Ovary (tissue), 7 donors: ENCODE measurements at regions not wholly inside any gene's neighbourhood (a gene's known extent, or its start where the extent isn't known, plus 50 kb on each side); places are given as distances from the start of the nearest gene placed in this dataset.

ENCODE experiments used
- DNase-seq, 5 donors: peaks; one replicate each; pipeline ENCODE4 v3.0.0-alpha.2; 2019 to 2020
- H3K27ac ChIP-seq, 2 donors: fragments of 200-600 bp; one replicate each; pipeline versions ENCODE4 v1.5.1 to v1.8.0; 2019 to 2022
- H3K27me3 ChIP-seq: fragments of 200-600 bp; one replicate; pipeline ENCODE4 v1.8.0; 2022
- H3K36me3 ChIP-seq: fragments of 200-600 bp; sonication (generic); one replicate; pipeline ENCODE4 v1.5.1; 2019
- H3K4me1 ChIP-seq: one replicate; pipeline ENCODE4 v1.8.1; 2013; ENCODE audit warnings: mild to moderate bottlenecking, moderate library complexity; ENCODE audit not compliant: insufficient read depth
- H3K4me3 ChIP-seq: fragments of 200-600 bp; sonication (generic); one replicate; pipeline ENCODE4 v1.5.1; 2017
- H3K9me3 ChIP-seq, 2 donors: fragments of 200-600 bp in 1 of 2; sonication (generic) in 1 of 2; one replicate each; pipeline versions ENCODE4 v1.5.1 to v1.8.1; 2013 to 2019; ENCODE audit warnings: mild to moderate bottlenecking in 1 of 2, moderate library complexity in 1 of 2
- EP300 ChIP-seq: sonication (generic); formaldehyde crosslinking; IDR thresholded peaks from one replicate; pipeline ENCODE4 v1.6.1; 2017; ENCODE audit warnings: antibody characterized with exemption
- POLR2A ChIP-seq: fragments of 450-650 bp; IDR thresholded peaks from one replicate; pipeline ENCODE4 v1.6.1; 2017; ENCODE audit warnings: antibody characterized with exemption, mild to moderate bottlenecking, moderate library complexity
- WGBS, 3 donors: extraction: QIAGEN DNeasy Blood & Tissue Kit in 1 of 3; methylation state at CpG; one replicate each; pipeline versions ENCODE4 v1.1.5 to v1.1.7; 2013 to 2017; 5-methylcytosine and 5-hydroxymethylcytosine counted together
- intact Hi-C, 4 donors: fragments of 100-400 bp; cut with DNase I; formaldehyde crosslinking; loops; one replicate each; pipeline versions ENCODE4 v1.11.0 to v1.15.1; 2022 to 2023
- TF ChIP-seq, protein P1 (sequence below), 3 donors: fragments of 450-650 bp in 2 of 3; fragments of 200-600 bp in 1 of 3; IDR thresholded peaks; one replicate each; pipeline versions ENCODE4 v1.5.1 to v1.8.0; 2016 to 2022; ENCODE audit warnings: antibody characterized with exemption in 3 of 3, mild to moderate bottlenecking in 1 of 3
- donor health status: DM: no; HTN: no; CAD: no; lungs with moderate emphysema.
- donor health status: DM: no; HTN: no; CAD: no.
- donor health status: Bipolar disorder and iron deficiency.
- donor health status: DM: no; HTN: no; CAD: no.
- donor health status: DM: yes; HTN: yes; CAD: no.

DNA sequence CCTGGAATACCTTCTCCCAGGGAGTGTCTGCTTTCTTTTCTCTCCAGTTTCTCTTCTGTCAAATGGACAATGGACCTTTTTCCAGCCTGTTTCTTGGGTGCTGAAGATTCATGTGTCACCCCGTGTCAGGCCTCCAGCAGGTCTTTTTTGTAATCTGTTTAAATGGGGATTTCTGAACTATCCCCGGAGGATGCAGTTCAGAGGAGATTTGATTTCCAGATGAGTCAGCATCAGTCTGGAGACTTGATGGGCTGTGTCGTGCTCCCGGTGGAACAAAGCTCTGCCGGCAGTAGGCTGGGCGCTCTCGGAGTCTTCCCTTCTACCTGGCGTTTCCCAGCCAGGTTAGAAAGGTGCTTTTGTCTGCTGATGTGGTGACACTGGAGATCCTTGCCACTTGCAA is 440.6 kb downstream of the HS3ST3B1 start:
- no peaks in the 10 kb centered on the region for H3K4me1 ChIP-seq
- intact Hi-C loops = no loop called here
- no peak for DNase-seq
- H3K9me3 ChIP-seq = no peaks in the 10 kb centered on the region
- H3K27me3 ChIP-seq = no peaks in the 10 kb centered on the region
- no peaks in the 10 kb centered on the region for H3K36me3 ChIP-seq
- H3K27ac ChIP-seq = no peak overlapping the region
- 87 to 92% (median 89%) methylated on average over 8 of the region's 8 CpGs for WGBS, 3 donors
- no peak for TF ChIP-seq POLR2A
- H3K4me3 ChIP-seq = no peak overlapping the region

DNA sequence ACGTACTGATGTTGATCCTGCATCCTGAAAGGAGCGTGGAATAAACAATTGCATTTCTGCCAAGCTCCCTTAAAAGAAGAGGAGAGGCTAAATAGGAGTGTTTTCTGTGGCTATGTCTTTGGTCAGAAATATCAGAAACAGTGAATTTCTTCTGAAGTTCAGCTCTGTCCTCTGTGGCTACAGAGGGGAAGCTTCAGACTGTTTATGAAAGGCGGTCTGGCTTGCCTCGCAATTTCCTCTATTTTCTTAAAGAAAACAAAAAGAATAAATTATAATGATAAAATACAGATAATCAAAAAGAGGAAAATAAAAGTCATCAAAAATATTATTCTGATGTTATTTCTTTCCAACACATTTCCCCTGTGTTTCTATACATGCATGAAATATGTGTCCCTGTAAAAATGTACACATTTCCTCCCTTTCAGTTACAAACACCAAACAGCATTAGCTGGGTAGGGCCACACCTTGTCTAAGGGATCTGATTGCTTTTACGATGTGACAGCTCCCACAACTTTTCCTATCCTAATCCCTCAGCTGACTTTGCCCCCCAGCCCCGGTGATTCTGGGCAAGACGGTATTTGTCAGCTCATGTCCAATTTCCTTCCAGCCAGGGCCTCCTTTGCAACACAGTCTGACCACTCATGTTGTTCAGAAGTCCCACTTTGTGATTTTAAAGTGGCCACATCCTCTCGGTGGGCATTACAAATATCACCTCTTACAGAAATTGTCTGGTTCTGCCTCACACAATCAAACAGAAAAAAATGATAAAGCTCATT is 439.0 kb downstream of the HS3ST3B1 start:
- Histone ChIP-seq H3K27ac (no peak overlapping the region), H3K4me3 (no peak overlapping the region), H3K27me3 (no peaks in the 10 kb centered on the region), H3K4me1 (no peaks in the 10 kb centered on the region), H3K9me3 (no peaks in the 10 kb centered on the region), H3K36me3 (no peaks in the 10 kb centered on the region)
- 30 to 43% (median 30%) methylated on average over 8 of the region's 8 CpGs for WGBS, 3 donors
- intact Hi-C loops = no loop called here
- TF ChIP-seq POLR2A = no peak
- no peak for TF ChIP-seq EP300
- TF ChIP-seq, protein P1, sequence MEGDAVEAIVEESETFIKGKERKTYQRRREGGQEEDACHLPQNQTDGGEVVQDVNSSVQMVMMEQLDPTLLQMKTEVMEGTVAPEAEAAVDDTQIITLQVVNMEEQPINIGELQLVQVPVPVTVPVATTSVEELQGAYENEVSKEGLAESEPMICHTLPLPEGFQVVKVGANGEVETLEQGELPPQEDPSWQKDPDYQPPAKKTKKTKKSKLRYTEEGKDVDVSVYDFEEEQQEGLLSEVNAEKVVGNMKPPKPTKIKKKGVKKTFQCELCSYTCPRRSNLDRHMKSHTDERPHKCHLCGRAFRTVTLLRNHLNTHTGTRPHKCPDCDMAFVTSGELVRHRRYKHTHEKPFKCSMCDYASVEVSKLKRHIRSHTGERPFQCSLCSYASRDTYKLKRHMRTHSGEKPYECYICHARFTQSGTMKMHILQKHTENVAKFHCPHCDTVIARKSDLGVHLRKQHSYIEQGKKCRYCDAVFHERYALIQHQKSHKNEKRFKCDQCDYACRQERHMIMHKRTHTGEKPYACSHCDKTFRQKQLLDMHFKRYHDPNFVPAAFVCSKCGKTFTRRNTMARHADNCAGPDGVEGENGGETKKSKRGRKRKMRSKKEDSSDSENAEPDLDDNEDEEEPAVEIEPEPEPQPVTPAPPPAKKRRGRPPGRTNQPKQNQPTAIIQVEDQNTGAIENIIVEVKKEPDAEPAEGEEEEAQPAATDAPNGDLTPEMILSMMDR (IDR thresholded peaks at IDR 0.05) = no peak
- DNase-seq = no peak

- H3K4me3 ChIP-seq = no peak overlapping the region
- H3K27me3 ChIP-seq = no peaks in the 10 kb centered on the region
- no peaks in the 10 kb centered on the region for H3K9me3 ChIP-seq
- no peak for DNase-seq
- no peaks in the 10 kb centered on the region for H3K36me3 ChIP-seq
- TF ChIP-seq, protein P1 (IDR thresholded peaks at IDR 0.05) = no peak
- no peak for TF ChIP-seq POLR2A
- H3K27ac ChIP-seq = no peak overlapping the region
- 93 to 95% (median 93%) methylated on average over 7 of the region's 7 CpGs for WGBS, 3 donors
- no peaks in the 10 kb centered on the region for H3K4me1 ChIP-seq
- intact Hi-C loops = no loop called here
Measured at GRCh38 chr17:14738652-14738988, 437.7 kb downstream of the HS3ST3B1 start.

DNA sequence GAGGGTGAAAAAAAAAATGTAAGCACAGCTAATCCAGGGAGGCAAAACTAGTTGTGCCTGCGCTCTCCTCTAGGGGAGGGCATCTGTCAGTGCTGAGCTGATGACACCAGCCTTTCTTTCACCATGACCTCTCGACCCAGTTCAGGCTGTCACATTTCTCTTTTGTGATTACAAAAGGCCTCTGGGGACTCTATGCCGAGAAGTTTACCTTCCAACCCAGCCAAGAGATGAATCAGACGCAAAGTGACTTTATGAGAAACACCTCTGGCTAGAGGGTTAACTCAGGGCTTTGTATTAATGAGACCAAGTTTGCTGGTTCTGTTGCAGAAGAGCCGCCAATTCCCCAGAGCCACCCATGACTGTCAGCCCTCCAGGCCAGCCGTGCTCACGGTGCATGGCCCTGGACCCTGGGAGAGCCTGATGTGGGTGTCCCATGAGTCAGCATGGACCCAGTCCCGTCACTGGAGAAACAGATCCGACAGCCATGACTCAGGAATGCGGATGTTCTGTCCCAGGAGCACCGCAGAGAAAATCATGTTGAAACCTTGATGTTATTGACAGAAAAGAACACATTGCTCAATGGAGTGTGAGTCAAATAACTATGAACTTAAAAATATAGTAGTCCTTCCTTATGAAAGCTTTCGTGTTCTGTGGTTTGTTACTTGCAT is 437.2 kb downstream of the HS3ST3B1 start:
- 81 to 86% (median 86%) methylated on average over 12 of the region's 12 CpGs for WGBS, 3 donors
- Histone ChIP-seq H3K4me3 (no peak overlapping the region), H3K36me3 (no peaks in the 10 kb centered on the region), H3K27me3 (no peaks in the 10 kb centered on the region), H3K27ac (no peak overlapping the region), H3K4me1 (no peaks in the 10 kb centered on the region), H3K9me3 (no peaks in the 10 kb centered on the region)
- TF ChIP-seq EP300 (no peak), POLR2A (no peak)
- TF ChIP-seq, protein P1 (IDR thresholded peaks at IDR 0.05) = no peak
- intact Hi-C loops = no loop called here
- DNase-seq = no peak

- H3K27me3 ChIP-seq = no peaks in the 10 kb centered on the region
- intact Hi-C loops = no loop called here
- WGBS, 3 donors = 68 to 69% (median 69%) methylated on average over 6 of the region's 6 CpGs
- TF ChIP-seq EP300 (no peak), POLR2A (no peak)
- TF ChIP-seq, protein P1 (IDR thresholded peaks at IDR 0.05) = no peak
- H3K9me3 ChIP-seq = no peaks in the 10 kb centered on the region
- no peak for DNase-seq
- no peak overlapping the region for H3K27ac ChIP-seq
- H3K36me3 ChIP-seq = no peaks in the 10 kb centered on the region
- H3K4me3 ChIP-seq = no peak overlapping the region
- no peaks in the 10 kb centered on the region for H3K4me1 ChIP-seq
Measured at GRCh38 chr17:14736631-14737030, 435.8 kb downstream of the HS3ST3B1 start.
